GM12878 (cell line): ENCODE measurements at regions not wholly inside any gene's neighbourhood (a gene's known extent, or its start where the extent isn't known, plus 50 kb on each side); places are given as distances from the start of the nearest gene placed in this dataset.

ENCODE experiments used
- ATAC-seq: fragments of 200-7000 bp; cut with Tn5 transposase; 3 replicates; pipeline ENCODE4 v1.9.1; 2020; ENCODE audit warnings: mild to moderate bottlenecking, moderate library complexity
- BruUV-seq: library from RNA; stranded (reverse); fragments of 400-500 nt; replicated peaks from 2 replicates; lab custom pipeline; 2021; lab: Mats Ljungman, UMichigan
- CTCF ChIA-PET: fragments of 300-600 bp; sonication (Branson Sonifier 250); formaldehyde crosslinking; extraction: SDS; loops from one replicate; lab custom pipeline; 2021; ENCODE audit warnings: inconsistent platforms; lab: Yijun Ruan, JAX
- POLR2A ChIA-PET: fragments of 350-600 bp; formaldehyde crosslinking; extraction: SDS; loops from one replicate; lab custom pipeline; 2021; ENCODE audit warnings: inconsistent platforms; lab: Charles Lee
- RAD21 ChIA-PET: fragments of 300-600 bp; sonication (Branson Sonifier 250); formaldehyde crosslinking; loops from one replicate; lab custom pipeline; 2023; ENCODE audit warnings: antibody characterized with exemption; ENCODE audit not compliant: unreplicated experiment; lab: Charles Lee
- SMC1A ChIA-PET: fragments of 300-600 bp; sonication (Branson Sonifier 250); formaldehyde crosslinking; loops from one replicate; lab custom pipeline; 2023; ENCODE audit not compliant: unreplicated experiment, uncharacterized antibody; lab: Charles Lee
- DNase-seq: peaks from one replicate; pipeline ENCODE4 v3.0.0-alpha.2; 2011; ENCODE audit warnings: low read depth, low spot score
- FAIRE-seq: peaks from 3 replicates; lab custom pipeline; 2011; peaks lifted over from hg19 to GRCh38; lab: Jason Lieb, UNC
- H2AFZ ChIP-seq: 2 replicates; pipeline ENCODE4 v1.6.0; 2011; ENCODE audit warnings: low read depth, low read length, control low read depth; ENCODE audit not compliant: control insufficient read depth
- H3K27ac ChIP-seq: 2 replicates; pipeline ENCODE4 v1.5.1; 2011; ENCODE audit warnings: control low read depth; ENCODE audit not compliant: control insufficient read depth, insufficient read depth
- H3K27me3 ChIP-seq, 2 experiments: replicated peaks in 1 of 2; 2 replicates each; pipeline versions ENCODE4 v1.6.0 to v1.6.1; 2011; ENCODE audit warnings: low read length in 1 of 2; ENCODE audit not compliant: control insufficient read depth in 2 of 2, insufficient read depth in 2 of 2
- H3K36me3 ChIP-seq, 2 experiments: 2 replicates each; pipeline ENCODE4 v1.5.1; 2011; ENCODE audit warnings: low read length in 1 of 2; ENCODE audit not compliant: control insufficient read depth in 2 of 2, insufficient read depth in 2 of 2
- H3K4me1 ChIP-seq: 2 replicates; pipeline ENCODE4 v1.6.1; 2011; ENCODE audit warnings: mild to moderate bottlenecking, low read length, moderate library complexity, mixed read lengths; ENCODE audit not compliant: control insufficient read depth, insufficient read depth
- H3K4me2 ChIP-seq: 2 replicates; pipeline ENCODE4 v1.6.0; 2011; ENCODE audit warnings: control low read depth; ENCODE audit not compliant: control insufficient read depth, insufficient read depth
- H3K4me3 ChIP-seq: fragments of 200-600 bp; sonication (generic); 2 replicates; pipeline ENCODE4 v1.5.1; 2016
- H3K79me2 ChIP-seq: 2 replicates; pipeline ENCODE4 v1.6.0; 2011; ENCODE audit warnings: low read length; ENCODE audit not compliant: control insufficient read depth, insufficient read depth
- H3K9ac ChIP-seq: 2 replicates; pipeline ENCODE4 v1.8.0; 2011; ENCODE audit warnings: low read length, control low read depth, mixed read lengths; ENCODE audit not compliant: control insufficient read depth, insufficient read depth
- H3K9me3 ChIP-seq: replicated peaks from 3 replicates; pipeline ENCODE4 v1.5.1; 2011; ENCODE audit warnings: mild to moderate bottlenecking, low read length; ENCODE audit not compliant: control insufficient read depth, insufficient read depth
- H4K20me1 ChIP-seq: 2 replicates; pipeline ENCODE4 v1.6.0; 2011; ENCODE audit not compliant: control insufficient read depth, insufficient read depth
- ATF3 ChIP-seq: IDR thresholded peaks from 2 replicates; pipeline ENCODE4 v1.6.1; 2011; ENCODE audit warnings: low read depth, mild to moderate bottlenecking, low read length, moderate library complexity, borderline replicate concordance; ENCODE audit errors: extremely low read depth
- BACH1 ChIP-seq: fragments of 450-650 bp; IDR thresholded peaks from 2 replicates; pipeline ENCODE4 v1.6.1; 2017; ENCODE audit warnings: mild to moderate bottlenecking, borderline replicate concordance
- BCL11A ChIP-seq: IDR thresholded peaks from 2 replicates; pipeline ENCODE4 v1.6.1; 2011; ENCODE audit warnings: low read depth, low read length
- CBX5 ChIP-seq: sonication (generic); IDR thresholded peaks from 2 replicates; pipeline ENCODE4 v1.6.1; 2016; ENCODE audit warnings: low read depth, moderate library complexity, mild to moderate bottlenecking, inconsistent platforms
- CREB1 ChIP-seq: IDR thresholded peaks from 2 replicates; pipeline ENCODE4 v1.6.1; 2012; ENCODE audit warnings: low read depth, mild to moderate bottlenecking, inconsistent platforms
- EED ChIP-seq: sonication (generic); IDR thresholded peaks from 2 replicates; pipeline ENCODE4 v1.6.1; 2016; ENCODE audit warnings: antibody characterized with exemption, low read depth
- ETV6 ChIP-seq, 2 experiments: fragments of 450-650 bp in 1 of 2; IDR thresholded peaks in 1 of 2; conservative IDR thresholded peaks in 1 of 2; 2 replicates each; pipeline ENCODE4 v1.6.1; 2014; ENCODE audit warnings: antibody characterized with exemption in 1 of 2, borderline replicate concordance in 1 of 2, low read depth in 1 of 2, mild to moderate bottlenecking in 1 of 2, moderate library complexity in 1 of 2
- HSF1 ChIP-seq: fragments of 150-350 bp; IDR thresholded peaks from 2 replicates; pipeline ENCODE4 v1.6.1; 2014; ENCODE audit warnings: mild to moderate bottlenecking, low read depth, low read length
- IRF4 ChIP-seq: IDR thresholded peaks from 2 replicates; pipeline ENCODE4 v1.6.1; 2011; ENCODE audit warnings: low read depth, low read length
- JUND ChIP-seq: IDR thresholded peaks from 2 replicates; pipeline ENCODE4 v1.6.1; 2012; ENCODE audit warnings: low read depth, mild to moderate bottlenecking, low read length, improper control_type of control experiment, moderate library complexity
- KLF5 ChIP-seq: fragments of 450-650 bp; IDR thresholded peaks from 2 replicates; pipeline ENCODE4 v1.6.1; 2014; ENCODE audit warnings: mild to moderate bottlenecking; ENCODE audit not compliant: partially characterized antibody
- MLLT1 ChIP-seq: fragments of 450-650 bp; IDR thresholded peaks from 2 replicates; pipeline ENCODE4 v1.6.1; 2016; ENCODE audit warnings: mild to moderate bottlenecking
- NFYB ChIP-seq: IDR thresholded peaks from 2 replicates; pipeline ENCODE4 v1.6.1; 2011; ENCODE audit warnings: low read depth, mild to moderate bottlenecking, low read length, improper control_type of control experiment, moderate library complexity; ENCODE audit not compliant: insufficient read depth
- PKNOX1 ChIP-seq: fragments of 450-650 bp; IDR thresholded peaks from 2 replicates; pipeline ENCODE4 v1.6.1; 2016; ENCODE audit warnings: mild to moderate bottlenecking
- POU2F2 ChIP-seq: IDR thresholded peaks from 3 replicates; pipeline ENCODE4 v1.6.1; 2011; ENCODE audit warnings: low read depth, mild to moderate bottlenecking, low read length, borderline replicate concordance
- SIX5 ChIP-seq: IDR thresholded peaks from 2 replicates; pipeline ENCODE4 v1.6.1; 2011; ENCODE audit warnings: mild to moderate bottlenecking, low read depth, low read length, moderate library complexity; ENCODE audit not compliant: severe bottlenecking
- TARDBP ChIP-seq: IDR thresholded peaks from 2 replicates; pipeline ENCODE4 v1.6.1; 2016; ENCODE audit warnings: borderline replicate concordance
- TBL1XR1 ChIP-seq: IDR thresholded peaks from 2 replicates; pipeline ENCODE4 v1.6.1; 2012; ENCODE audit warnings: low read depth, low read length, improper control_type of control experiment
- ZBTB33 ChIP-seq: fragments of 450-650 bp; IDR thresholded peaks from 2 replicates; pipeline ENCODE4 v1.6.1; 2017; ENCODE audit warnings: mild to moderate bottlenecking
- whole genome bisulfite sequencing: methylation state at CpG from one replicate; pipeline ENCODE4 v1.1.6; 2016; ENCODE audit warnings: low lambda C conversion rate; ENCODE audit not compliant: insufficient replicate concordance, insufficient coverage; ENCODE audit errors: missing lambda C conversion rate; 5-methylcytosine and 5-hydroxymethylcytosine counted together
- in situ Hi-C: fragments of 300-500 bp; cut with MboI; formaldehyde crosslinking; loops from 9 replicates; pipeline ENCODE4 v1.14.3; 2018; ENCODE audit warnings: mixed read lengths
- intact Hi-C: fragments of 100-400 bp; cut with micrococcal nuclease; formaldehyde crosslinking; loops from one replicate; pipeline ENCODE4 v1.14.2; 2022; ENCODE audit not compliant: unreplicated experiment

GRCh38 chr15:87312221-87312620 is 944.3 kb downstream of the NTRK3 start:
- in situ Hi-C loops (no loop called here), intact Hi-C loops (loop anchor here (10.0 kb wide), 1 partner anchor 63 kb away; no protein-coding TSS in a partner anchor)
- TF ChIP-seq CREB1 (no peak), TBL1XR1 (no peak), PKNOX1 (no peak), ATF3 (no peak), BACH1 (no peak), POU2F2 (no peak), HSF1 (no peak), IRF4 (no peak), BCL11A (no peak), ETV6 (conservative IDR thresholded peaks at IDR 0.05 in 1 of 2, IDR thresholded peaks at IDR 0.05 in 1 of 2; ENCODE audit: borderline replicate concordance in 1 of 2, low read depth in 1 of 2) (no peak), SIX5 (no peak), CBX5 (no peak), KLF5 (no peak), JUND (no peak), NFYB (no peak), ZBTB33 (no peak), TARDBP (no peak), MLLT1 (no peak), EED (no peak)
- CTCF ChIA-PET, result no interaction called here
- Histone ChIP-seq H3K9me3 (no peaks in the 10 kb centered on the region), H3K27ac (no peak overlapping the region), H3K9ac (no peak overlapping the region), H2AFZ (no peak overlapping the region), H3K4me3 (no peak overlapping the region), H3K4me2 (no peak overlapping the region), H4K20me1 (no peaks in the 10 kb centered on the region), H3K27me3 (no peaks in the 10 kb centered on the region), H3K79me2 (no peaks in the 10 kb centered on the region), H3K36me3 (no peaks in the 10 kb centered on the region), H3K4me1 (no peaks in the 10 kb centered on the region)
- no peak for FAIRE-seq
- POLR2A ChIA-PET, result no interaction called here
- ATAC-seq, result no peak
- WGBS, result 20% methylated on average over 3 of the region's 3 CpGs
- no peak for DNase-seq
- RAD21 ChIA-PET, result no interaction called here
- BruUV-seq, result no TSS peak
- SMC1A ChIA-PET, result no interaction called here
